ENCODE measurements at regions not wholly inside any gene's neighbourhood (a gene's known extent, or its start where the extent isn't known, plus 50 kb on each side); places are given as distances from the start of the nearest gene placed in this dataset.

DNA sequence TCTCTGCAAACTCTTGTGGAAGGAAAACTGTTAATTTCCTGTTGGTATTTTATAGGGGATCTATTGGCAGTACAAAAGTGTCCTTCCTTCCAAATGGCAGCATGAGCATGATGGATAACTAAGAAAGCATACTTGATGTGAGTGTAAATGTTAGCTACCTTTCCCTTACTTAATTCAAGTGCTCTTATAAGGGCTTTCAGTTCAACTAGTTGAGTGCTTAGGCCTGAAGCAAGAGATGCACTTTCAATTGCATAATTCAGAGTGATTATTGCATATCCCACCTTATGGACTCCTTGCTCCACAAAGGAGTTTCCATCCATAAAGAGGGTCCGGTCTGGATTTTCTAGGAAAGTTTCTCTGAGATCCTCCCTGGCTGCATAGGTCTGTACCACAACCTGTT lies 56.3 kb upstream of the CYP2C8 start:
- no peaks in the 10 kb centered on the region for H3K4me1 ChIP-seq
- H3K4me2 ChIP-seq (ENCODE audit: low read length): no peak overlapping the region
- no peak overlapping the region for H3K27ac ChIP-seq
- no peaks in the 10 kb centered on the region for H3K79me2 ChIP-seq
- no peaks in the 10 kb centered on the region for H3K9me3 ChIP-seq (ENCODE audit: control insufficient read depth, low read length)
- H3K9ac ChIP-seq: no peak overlapping the region
- H3K36me3 ChIP-seq (ENCODE audit: control insufficient read depth, insufficient read depth, low read length): no peaks in the 10 kb centered on the region
- H2AFZ ChIP-seq: no peak overlapping the region
- no peak overlapping the region for H3K4me3 ChIP-seq (ENCODE audit: low read depth, low read length)
- no peaks in the 10 kb centered on the region for H3K27me3 ChIP-seq (ENCODE audit: control insufficient read depth, insufficient read depth, low read length)
- TF ChIP-seq, protein P1, sequence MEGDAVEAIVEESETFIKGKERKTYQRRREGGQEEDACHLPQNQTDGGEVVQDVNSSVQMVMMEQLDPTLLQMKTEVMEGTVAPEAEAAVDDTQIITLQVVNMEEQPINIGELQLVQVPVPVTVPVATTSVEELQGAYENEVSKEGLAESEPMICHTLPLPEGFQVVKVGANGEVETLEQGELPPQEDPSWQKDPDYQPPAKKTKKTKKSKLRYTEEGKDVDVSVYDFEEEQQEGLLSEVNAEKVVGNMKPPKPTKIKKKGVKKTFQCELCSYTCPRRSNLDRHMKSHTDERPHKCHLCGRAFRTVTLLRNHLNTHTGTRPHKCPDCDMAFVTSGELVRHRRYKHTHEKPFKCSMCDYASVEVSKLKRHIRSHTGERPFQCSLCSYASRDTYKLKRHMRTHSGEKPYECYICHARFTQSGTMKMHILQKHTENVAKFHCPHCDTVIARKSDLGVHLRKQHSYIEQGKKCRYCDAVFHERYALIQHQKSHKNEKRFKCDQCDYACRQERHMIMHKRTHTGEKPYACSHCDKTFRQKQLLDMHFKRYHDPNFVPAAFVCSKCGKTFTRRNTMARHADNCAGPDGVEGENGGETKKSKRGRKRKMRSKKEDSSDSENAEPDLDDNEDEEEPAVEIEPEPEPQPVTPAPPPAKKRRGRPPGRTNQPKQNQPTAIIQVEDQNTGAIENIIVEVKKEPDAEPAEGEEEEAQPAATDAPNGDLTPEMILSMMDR (IDR thresholded peaks at IDR 0.05): no peak

DNA sequence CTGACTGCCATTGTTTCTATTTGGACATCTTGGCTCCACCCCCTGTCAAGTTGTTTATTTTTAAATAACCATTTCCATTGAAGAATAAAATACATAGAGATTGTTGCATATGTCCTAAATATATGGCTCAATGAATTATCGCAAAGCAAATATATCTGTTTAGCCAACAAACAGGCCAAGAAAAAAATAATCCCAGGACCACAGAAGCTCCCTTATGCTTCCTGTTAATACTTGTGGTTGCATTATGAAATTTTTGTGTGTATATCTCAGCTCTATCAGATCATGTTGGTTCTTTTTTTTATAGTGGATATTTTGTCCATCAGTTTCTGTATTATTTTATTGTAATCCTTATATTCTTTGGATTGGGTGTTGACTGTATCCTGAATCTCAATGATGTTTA lies 53.4 kb upstream of the CYP2C8 start:
- no peaks in the 10 kb centered on the region for H3K36me3 ChIP-seq (ENCODE audit: control insufficient read depth, insufficient read depth, low read length)

DNA sequence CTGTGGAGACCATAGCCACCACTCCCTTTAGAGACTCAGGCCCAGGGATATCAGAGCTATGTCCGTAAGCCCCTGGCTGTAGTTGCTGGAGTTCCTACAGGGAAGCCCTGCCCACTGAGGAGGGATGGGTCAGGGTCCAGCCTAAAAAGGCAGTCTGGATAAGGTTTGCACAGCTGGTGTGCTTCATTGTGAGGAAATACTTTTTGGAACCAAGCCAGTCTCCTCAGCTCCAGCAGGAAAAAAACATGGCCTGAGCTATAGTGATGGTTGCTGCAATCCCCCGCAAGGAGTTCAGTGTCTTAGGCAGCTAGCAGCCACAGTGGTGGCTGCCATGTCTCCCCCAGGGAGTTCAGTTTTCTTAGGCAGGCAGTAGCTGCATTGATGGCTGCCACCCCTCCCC lies 52.6 kb upstream of the CYP2C8 start:
- Histone ChIP-seq H3K36me3 (ENCODE audit: control insufficient read depth, insufficient read depth, low read length) (no peaks in the 10 kb centered on the region), H3K27ac (no peak overlapping the region), H3K4me2 (ENCODE audit: low read length) (no peak overlapping the region), H3K9ac (no peak overlapping the region), H3K4me3 (ENCODE audit: low read depth, low read length) (no peak overlapping the region), H3K79me2 (no peaks in the 10 kb centered on the region), H3K27me3 (ENCODE audit: control insufficient read depth, insufficient read depth, low read length) (no peaks in the 10 kb centered on the region), H3K9me3 (ENCODE audit: control insufficient read depth, low read length) (no peaks in the 10 kb centered on the region), H3K4me1 (no peaks in the 10 kb centered on the region), H2AFZ (no peak overlapping the region)
- TF ChIP-seq, protein P1 (IDR thresholded peaks at IDR 0.05): no peak

More for the DNA sequence above, 53.4 kb upstream of the CYP2C8 start:
- H2AFZ ChIP-seq: no peak overlapping the region
- TF ChIP-seq, protein P1 (IDR thresholded peaks at IDR 0.05): no peak
- no peak overlapping the region for H3K4me2 ChIP-seq (ENCODE audit: low read length)
- no peaks in the 10 kb centered on the region for H3K9me3 ChIP-seq (ENCODE audit: control insufficient read depth, low read length)
- H3K4me1 ChIP-seq: no peaks in the 10 kb centered on the region
- no peak overlapping the region for H3K27ac ChIP-seq
- H3K27me3 ChIP-seq (ENCODE audit: control insufficient read depth, insufficient read depth, low read length): no peaks in the 10 kb centered on the region
- no peaks in the 10 kb centered on the region for H3K79me2 ChIP-seq
- no peak overlapping the region for H3K9ac ChIP-seq
- H3K4me3 ChIP-seq (ENCODE audit: low read depth, low read length): no peak overlapping the region

Measured in parathyroid adenoma (tissue), 2 donors.